ENCODE measurements at regions not wholly inside any gene's neighbourhood (a gene's known extent, or its start where the extent isn't known, plus 50 kb on each side); places are given as distances from the start of the nearest gene placed in this dataset.
A peak's percentile ranks its signal among the peaks of the same experiment; 100 is the strongest.

GRCh38 chrX:16488959-16489358 lies 161.0 kb upstream of the S100G start:
- H3K4me2 ChIP-seq (ENCODE audit: control insufficient read depth, extremely low read depth, insufficient read depth, low read depth, low read length), result no peak overlapping the region
- no peak overlapping the region for H3K27ac ChIP-seq (ENCODE audit: control insufficient read depth, insufficient read depth, low read length)
- DNase-seq (ENCODE audit: low read depth, low spot score), result no peak
- no peak overlapping the region for H3K4me3 ChIP-seq (ENCODE audit: control insufficient read depth in 2 of 3, extremely low read depth in 1 of 3, insufficient read depth in 2 of 3, low read depth in 1 of 3, low read length in 3 of 3)
- no peaks in the 10 kb centered on the region for H4K20me1 ChIP-seq (ENCODE audit: control insufficient read depth, extremely low read depth, insufficient read depth, low read length)
- no peaks in the 10 kb centered on the region for H3K9me3 ChIP-seq (ENCODE audit: control insufficient read depth, low read depth, low read length)
- peaks cover 28% of the 10 kb centered on the region for H3K4me1 ChIP-seq (ENCODE audit: control insufficient read depth, extremely low read depth, insufficient read depth, low read length)
- dilution Hi-C loops (cut with MboI; ENCODE audit: extremely low pct_ligation_motif_present, low sequenced_read_pairs), result no loop called here
- no peak overlapping the region for H2AFZ ChIP-seq (ENCODE audit: control insufficient read depth, low read length)
- peak; percentile 74 for FAIRE-seq
- no peak for TF ChIP-seq CTCF (optimal IDR thresholded peaks at IDR 0.05 in 1 of 3, IDR thresholded peaks at IDR 0.05 in 1 of 3, conservative IDR thresholded peaks at IDR 0.05 in 1 of 3; ENCODE audit: extremely low read depth in 1 of 3, insufficient read depth in 2 of 3, low read length in 3 of 3)
- no peak for TF ChIP-seq EZH2 (IDR thresholded peaks at IDR 0.05; ENCODE audit: low read length)
- H3K79me2 ChIP-seq (ENCODE audit: control insufficient read depth, insufficient read depth, low read length), result no peaks in the 10 kb centered on the region
- H3K9me1 ChIP-seq (ENCODE audit: control insufficient read depth, extremely low read depth, insufficient read depth, low read length), result no peaks in the 10 kb centered on the region
- H3K27me3 ChIP-seq (ENCODE audit: control insufficient read depth, extremely low read depth, insufficient read depth, low read length), result no peaks in the 10 kb centered on the region
- no peaks in the 10 kb centered on the region for H3K36me3 ChIP-seq (ENCODE audit: control insufficient read depth in 2 of 2, extremely low read depth in 1 of 2, insufficient read depth in 2 of 2, low read length in 2 of 2)
- H3K9ac ChIP-seq (ENCODE audit: control insufficient read depth, extremely low read depth, insufficient read depth, low read length), result no peak overlapping the region

GRCh38 chrX:16491461-16491860 lies 158.5 kb upstream of the S100G start:
- Histone ChIP-seq H3K27ac (ENCODE audit: control insufficient read depth, insufficient read depth, low read length) (no peak overlapping the region), H4K20me1 (ENCODE audit: control insufficient read depth, extremely low read depth, insufficient read depth, low read length) (no peaks in the 10 kb centered on the region), H3K36me3 (ENCODE audit: control insufficient read depth in 2 of 2, extremely low read depth in 1 of 2, insufficient read depth in 2 of 2, low read length in 2 of 2) (no peaks in the 10 kb centered on the region), H3K9me3 (ENCODE audit: control insufficient read depth, low read depth, low read length) (no peaks in the 10 kb centered on the region), H3K9me1 (ENCODE audit: control insufficient read depth, extremely low read depth, insufficient read depth, low read length) (no peaks in the 10 kb centered on the region), H3K4me2 (ENCODE audit: control insufficient read depth, extremely low read depth, insufficient read depth, low read depth, low read length) (no peak overlapping the region), H3K4me1 (ENCODE audit: control insufficient read depth, extremely low read depth, insufficient read depth, low read length) (peaks cover 15% of the 10 kb centered on the region), H3K4me3 (ENCODE audit: control insufficient read depth in 2 of 3, extremely low read depth in 1 of 3, insufficient read depth in 2 of 3, low read depth in 1 of 3, low read length in 3 of 3) (no peak overlapping the region), H2AFZ (ENCODE audit: control insufficient read depth, low read length) (no peak overlapping the region), H3K79me2 (ENCODE audit: control insufficient read depth, insufficient read depth, low read length) (no peaks in the 10 kb centered on the region), H3K27me3 (ENCODE audit: control insufficient read depth, extremely low read depth, insufficient read depth, low read length) (no peaks in the 10 kb centered on the region), H3K9ac (ENCODE audit: control insufficient read depth, extremely low read depth, insufficient read depth, low read length) (no peak overlapping the region)
- peak; percentile 29 for FAIRE-seq
- DNase-seq (ENCODE audit: low read depth, low spot score), result no peak
- dilution Hi-C loops (cut with MboI; ENCODE audit: extremely low pct_ligation_motif_present, low sequenced_read_pairs), result no loop called here
- TF ChIP-seq CTCF (optimal IDR thresholded peaks at IDR 0.05 in 1 of 3, IDR thresholded peaks at IDR 0.05 in 1 of 3, conservative IDR thresholded peaks at IDR 0.05 in 1 of 3; ENCODE audit: extremely low read depth in 1 of 3, insufficient read depth in 2 of 3, low read length in 3 of 3) (no peak), EZH2 (IDR thresholded peaks at IDR 0.05; ENCODE audit: low read length) (no peak)

All from keratinocyte (primary cell).